Suprapubic skin (tissue), 4 donors: ENCODE measurements at regions not wholly inside any gene's neighbourhood (a gene's known extent, or its start where the extent isn't known, plus 50 kb on each side); places are given as distances from the start of the nearest gene placed in this dataset.

ENCODE experiments used
- DNase-seq, 2 donors: peaks; one replicate each; pipeline ENCODE4 v3.0.0-alpha.2; 2019; ENCODE audit warnings: low spot score in 2 of 2
- H3K27ac ChIP-seq: fragments of 200-600 bp; sonication (generic); one replicate; pipeline ENCODE4 v1.5.1; 2019
- H3K27me3 ChIP-seq: fragments of 200-600 bp; sonication (generic); one replicate; pipeline ENCODE4 v1.5.1; 2019
- H3K36me3 ChIP-seq: fragments of 200-600 bp; sonication (generic); one replicate; pipeline ENCODE4 v1.5.1; 2019
- H3K4me1 ChIP-seq: fragments of 200-600 bp; sonication (generic); one replicate; pipeline ENCODE4 v1.5.1; 2019
- H3K4me3 ChIP-seq: fragments of 200-600 bp; sonication (generic); one replicate; pipeline ENCODE4 v1.5.1; 2019; ENCODE audit warnings: mild to moderate bottlenecking
- H3K9me3 ChIP-seq: fragments of 200-600 bp; sonication (generic); one replicate; pipeline ENCODE4 v1.5.1; 2019
- EP300 ChIP-seq: sonication (generic); formaldehyde crosslinking; IDR thresholded peaks from one replicate; pipeline ENCODE4 v1.6.1; 2017; ENCODE audit warnings: antibody characterized with exemption
- POLR2A ChIP-seq, 2 donors: fragments of 450-650 bp; IDR thresholded peaks; one replicate each; pipeline ENCODE4 v1.6.1; 2017; ENCODE audit warnings: antibody characterized with exemption in 2 of 2, mild to moderate bottlenecking in 2 of 2, moderate library complexity in 2 of 2
- POLR2AphosphoS5 ChIP-seq, 3 donors: sonication (generic); formaldehyde crosslinking; IDR thresholded peaks; one replicate each; pipeline ENCODE4 v1.6.1; 2017; ENCODE audit warnings: antibody characterized with exemption in 3 of 3
- WGBS: methylation state at CpG from one replicate; pipeline ENCODE4 v1.1.5; 2018; 5-methylcytosine and 5-hydroxymethylcytosine counted together
- TF ChIP-seq, protein P1 (sequence below), 2 donors: fragments of 200-600 bp in 1 of 2; fragments of 450-650 bp in 1 of 2; sonication (generic) in 1 of 2; IDR thresholded peaks; one replicate each; pipeline ENCODE4 v1.5.1; 2016 to 2019; ENCODE audit warnings: antibody characterized with exemption in 2 of 2, mild to moderate bottlenecking in 1 of 2, moderate library complexity in 1 of 2

DNA sequence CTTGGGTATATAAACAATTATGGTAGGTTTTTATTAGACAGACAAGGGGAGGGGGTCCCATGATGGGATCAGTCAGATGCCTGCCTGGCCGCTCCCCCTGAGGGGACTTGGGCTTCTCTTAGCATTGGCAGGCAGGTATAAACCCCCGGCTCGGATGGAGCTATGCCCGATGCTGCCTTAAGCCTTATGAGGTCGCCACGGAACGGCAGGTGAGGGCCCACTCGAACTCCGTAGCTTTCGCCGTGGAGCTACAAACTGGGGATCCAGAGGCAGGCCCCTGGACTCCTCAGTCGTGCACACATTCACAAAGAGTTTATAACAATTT, 148.8 kb downstream of the TRIM27 start:
- H3K36me3 ChIP-seq = no peaks in the 10 kb centered on the region
- no peak overlapping the region for H3K4me3 ChIP-seq
- TF ChIP-seq, protein P1, sequence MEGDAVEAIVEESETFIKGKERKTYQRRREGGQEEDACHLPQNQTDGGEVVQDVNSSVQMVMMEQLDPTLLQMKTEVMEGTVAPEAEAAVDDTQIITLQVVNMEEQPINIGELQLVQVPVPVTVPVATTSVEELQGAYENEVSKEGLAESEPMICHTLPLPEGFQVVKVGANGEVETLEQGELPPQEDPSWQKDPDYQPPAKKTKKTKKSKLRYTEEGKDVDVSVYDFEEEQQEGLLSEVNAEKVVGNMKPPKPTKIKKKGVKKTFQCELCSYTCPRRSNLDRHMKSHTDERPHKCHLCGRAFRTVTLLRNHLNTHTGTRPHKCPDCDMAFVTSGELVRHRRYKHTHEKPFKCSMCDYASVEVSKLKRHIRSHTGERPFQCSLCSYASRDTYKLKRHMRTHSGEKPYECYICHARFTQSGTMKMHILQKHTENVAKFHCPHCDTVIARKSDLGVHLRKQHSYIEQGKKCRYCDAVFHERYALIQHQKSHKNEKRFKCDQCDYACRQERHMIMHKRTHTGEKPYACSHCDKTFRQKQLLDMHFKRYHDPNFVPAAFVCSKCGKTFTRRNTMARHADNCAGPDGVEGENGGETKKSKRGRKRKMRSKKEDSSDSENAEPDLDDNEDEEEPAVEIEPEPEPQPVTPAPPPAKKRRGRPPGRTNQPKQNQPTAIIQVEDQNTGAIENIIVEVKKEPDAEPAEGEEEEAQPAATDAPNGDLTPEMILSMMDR (IDR thresholded peaks at IDR 0.05) = no peak
- no peak for TF ChIP-seq POLR2A (IDR thresholded peaks at IDR 0.05)
- no peak for TF ChIP-seq EP300
- no peak for TF ChIP-seq POLR2AphosphoS5 (IDR thresholded peaks at IDR 0.05)
- no peaks in the 10 kb centered on the region for H3K4me1 ChIP-seq
- no peak for DNase-seq
- H3K27ac ChIP-seq = no peak overlapping the region
- no peaks in the 10 kb centered on the region for H3K9me3 ChIP-seq
- H3K27me3 ChIP-seq = peaks cover 100% of the 10 kb centered on the region
- WGBS = 4% methylated on average over 12 of the region's 12 CpGs

DNA sequence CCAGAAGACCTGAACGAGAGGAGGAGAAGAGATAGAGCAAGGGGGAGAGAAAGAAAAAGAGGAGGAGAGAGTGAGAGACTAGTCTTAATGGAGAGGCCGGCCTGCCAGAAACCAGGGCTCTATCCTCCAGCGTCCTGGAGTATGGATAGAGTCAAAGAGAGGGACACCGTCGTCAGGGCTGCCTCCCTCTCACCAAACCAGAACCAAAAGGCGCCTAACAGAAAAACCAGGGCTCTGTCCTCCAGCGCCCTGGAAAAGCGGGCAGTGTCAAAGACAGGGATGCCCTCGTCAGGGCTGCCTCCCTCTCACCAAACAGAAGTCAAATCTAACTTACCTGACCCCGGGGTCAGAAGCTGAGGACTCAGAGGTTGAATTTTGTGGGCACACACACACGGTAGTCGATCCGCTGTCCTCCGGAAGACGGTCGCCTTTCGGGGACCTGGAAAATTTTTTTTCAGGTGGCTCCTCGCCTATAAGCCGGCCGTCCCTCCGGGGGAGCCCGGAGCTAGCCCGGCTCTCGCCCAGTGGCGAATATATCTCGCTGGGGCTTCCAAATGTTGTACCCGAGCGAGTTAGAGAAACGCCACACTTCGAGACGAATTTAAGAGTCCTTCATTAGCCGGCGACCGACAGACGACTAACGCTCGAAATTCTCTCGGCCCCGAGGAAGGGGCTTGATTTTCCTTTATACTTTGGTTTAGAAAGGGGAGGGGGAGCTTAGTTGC, 148.2 kb downstream of the TRIM27 start:
- H3K4me3 ChIP-seq = no peak overlapping the region
- TF ChIP-seq POLR2AphosphoS5 (IDR thresholded peaks at IDR 0.05) (no peak), POLR2A (IDR thresholded peaks at IDR 0.05) (no peak), EP300 (no peak)
- TF ChIP-seq, protein P1 (IDR thresholded peaks at IDR 0.05) = no peak
- 3% methylated on average over 26 of the region's 39 CpGs for WGBS
- no peaks in the 10 kb centered on the region for H3K4me1 ChIP-seq
- no peak for DNase-seq
- H3K27me3 ChIP-seq = peaks cover 100% of the 10 kb centered on the region
- no peaks in the 10 kb centered on the region for H3K9me3 ChIP-seq
- H3K36me3 ChIP-seq = no peaks in the 10 kb centered on the region
- no peak overlapping the region for H3K27ac ChIP-seq

DNA sequence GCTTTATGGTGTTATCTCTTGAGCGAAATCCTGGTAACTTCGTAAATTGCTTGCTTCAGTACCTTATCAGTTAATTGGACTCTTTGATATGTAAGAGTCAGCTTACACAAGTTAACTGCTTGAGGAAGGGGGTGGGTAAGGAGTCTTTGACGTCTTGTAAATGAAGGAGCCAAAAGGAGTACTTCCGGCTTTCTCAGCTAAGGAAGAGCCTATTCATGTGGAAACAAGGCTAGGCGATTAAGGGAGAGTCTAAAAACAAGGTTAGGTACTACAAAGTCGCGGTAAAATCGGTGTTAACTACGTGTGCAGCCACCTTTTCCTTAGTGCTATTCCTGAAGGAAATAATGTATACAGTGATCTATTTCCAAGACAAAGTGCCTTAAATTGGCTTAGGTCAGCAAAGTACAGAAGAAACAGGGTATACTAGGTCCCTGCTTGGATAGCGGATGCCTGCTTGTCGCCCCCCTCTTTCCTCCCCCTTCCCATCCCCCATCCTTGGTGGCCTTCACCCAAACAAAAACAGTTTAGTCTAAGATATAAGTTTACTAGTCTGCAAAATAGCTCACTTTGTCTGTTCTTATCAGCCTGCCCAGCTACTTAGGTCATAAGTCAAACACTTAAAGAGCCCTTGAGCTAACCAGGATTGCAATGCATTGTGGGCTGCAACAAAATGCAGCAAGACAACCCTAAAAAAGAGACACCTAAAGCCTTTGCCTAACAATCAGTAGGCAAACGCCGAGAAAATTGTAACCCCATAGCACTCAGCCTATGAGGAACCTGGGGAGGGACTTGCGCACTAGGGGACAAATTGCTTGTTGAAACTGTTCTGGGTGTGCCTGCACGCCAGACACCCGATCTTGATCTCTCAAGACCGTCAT, 147.3 kb downstream of the TRIM27 start:
- Histone ChIP-seq H3K27ac (no peak overlapping the region), H3K9me3 (no peaks in the 10 kb centered on the region), H3K4me1 (no peaks in the 10 kb centered on the region), H3K27me3 (peaks cover 99% of the 10 kb centered on the region), H3K36me3 (no peaks in the 10 kb centered on the region), H3K4me3 (no peak overlapping the region)
- no peak for DNase-seq
- WGBS = 10% methylated on average over 17 of the region's 17 CpGs
- no peak for TF ChIP-seq EP300
- no peak for TF ChIP-seq POLR2A (IDR thresholded peaks at IDR 0.05)
- TF ChIP-seq, protein P1 (IDR thresholded peaks at IDR 0.05) = no peak
- TF ChIP-seq POLR2AphosphoS5 (IDR thresholded peaks at IDR 0.05) = no peak

DNA sequence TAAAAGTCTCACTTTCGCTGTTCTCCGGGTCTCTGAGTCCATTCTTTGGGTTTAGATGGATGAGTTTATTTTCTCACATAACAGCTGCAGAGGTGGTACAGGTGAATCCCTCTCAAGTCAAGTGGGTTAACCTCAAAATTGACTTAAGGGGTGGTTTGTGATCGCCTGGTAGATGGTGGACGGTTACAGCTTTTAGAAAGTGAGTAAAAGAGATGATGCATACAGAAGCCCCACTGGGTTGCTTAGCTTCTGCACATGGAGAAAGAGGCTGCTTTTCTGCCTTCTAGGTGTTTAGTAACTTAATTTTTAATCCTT, 146.7 kb downstream of the TRIM27 start:
- Histone ChIP-seq H3K27ac (no peak overlapping the region), H3K9me3 (no peaks in the 10 kb centered on the region), H3K4me3 (no peak overlapping the region), H3K4me1 (no peaks in the 10 kb centered on the region), H3K27me3 (peaks cover 99% of the 10 kb centered on the region), H3K36me3 (no peaks in the 10 kb centered on the region)
- no peak for TF ChIP-seq POLR2A (IDR thresholded peaks at IDR 0.05)
- no peak for TF ChIP-seq EP300
- no peak for DNase-seq
- 13% methylated on average over 4 of the region's 4 CpGs for WGBS

DNA sequence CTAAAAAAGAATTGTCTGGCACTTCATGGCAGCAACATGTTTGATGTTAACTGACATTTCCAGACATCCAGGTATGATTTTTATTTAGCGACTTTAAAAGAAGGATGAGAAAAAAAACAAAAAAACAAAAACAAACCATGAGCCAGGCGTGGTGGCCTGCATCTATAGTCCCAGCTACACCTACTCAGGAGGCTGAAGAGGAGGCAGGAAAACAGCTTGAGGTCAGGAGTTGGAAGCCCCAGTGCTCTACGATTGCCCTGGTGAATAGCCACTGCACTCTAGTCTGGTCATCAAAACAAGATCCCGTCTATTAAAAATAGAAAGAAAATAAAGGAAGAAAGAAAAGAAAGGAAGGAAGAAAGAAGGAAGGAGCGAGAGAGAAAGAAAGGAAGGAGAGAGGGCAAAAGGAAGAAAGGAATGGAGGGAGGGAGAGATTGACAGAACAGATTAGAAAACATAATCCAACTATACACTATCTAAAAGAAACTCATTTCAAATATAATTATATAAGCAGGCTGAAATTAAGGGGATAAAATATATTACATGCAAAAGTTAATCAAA, 141.6 kb downstream of the TRIM27 start:
- WGBS = 17% methylated on average over 5 of the region's 5 CpGs

More for the DNA sequence above, 141.6 kb downstream of the TRIM27 start:
- peaks cover 99% of the 10 kb centered on the region for H3K27me3 ChIP-seq
- H3K36me3 ChIP-seq = no peaks in the 10 kb centered on the region
- no peaks in the 10 kb centered on the region for H3K9me3 ChIP-seq
- no peak for DNase-seq
- no peaks in the 10 kb centered on the region for H3K4me1 ChIP-seq
- TF ChIP-seq POLR2AphosphoS5 (IDR thresholded peaks at IDR 0.05) = no peak
- TF ChIP-seq, protein P1 (IDR thresholded peaks at IDR 0.05) = no peak
- no peak for TF ChIP-seq POLR2A (IDR thresholded peaks at IDR 0.05)
- TF ChIP-seq EP300 = no peak
- no peak overlapping the region for H3K4me3 ChIP-seq
- H3K27ac ChIP-seq = no peak overlapping the region
